GM18951 (cell line): ENCODE measurements at regions not wholly inside any gene's neighbourhood (a gene's known extent, or its start where the extent isn't known, plus 50 kb on each side); places are given as distances from the start of the nearest gene placed in this dataset.
"Not testable (repeated sequence)": the region's sequence is repeated elsewhere in the genome, so short reads cannot be mapped to it uniquely, and the experiment has no call there.

ENCODE experiments used
- POLR2A ChIP-seq: IDR thresholded peaks from 4 replicates; pipeline ENCODE4 v1.6.1; 2011; ENCODE audit warnings: mild to moderate bottlenecking; ENCODE audit not compliant: insufficient read length, insufficient read depth; ENCODE audit errors: extremely low read depth
- in situ Hi-C: fragments of 300-500 bp; cut with MboI; formaldehyde crosslinking; loops from one replicate; pipeline ENCODE4 v1.12.0; 2022; ENCODE audit warnings: low sequenced_read_pairs, mixed read lengths, inconsistent platforms; ENCODE audit not compliant: unreplicated experiment

- no peak for TF ChIP-seq POLR2A
- in situ Hi-C loops, result no loop called here
These were observed 91.9 kb upstream of the SIRPA start for GRCh38 chr20:1803061-1803931.

GRCh38 chr20:1802385-1803060, 92.7 kb upstream of the SIRPA start:
- in situ Hi-C loops, result no loop called here
- TF ChIP-seq POLR2A, result no peak

GRCh38 chr20:1801929-1802306, 93.3 kb upstream of the SIRPA start:
- in situ Hi-C loops, result no loop called here
- no peak for TF ChIP-seq POLR2A

- TF ChIP-seq POLR2A, result no peak
These were observed 93.8 kb upstream of the SIRPA start for GRCh38 chr20:1801225-1801928.

GRCh38 chr20:1800777-1801176, 94.4 kb upstream of the SIRPA start:
- in situ Hi-C loops, result no loop called here
- TF ChIP-seq POLR2A, result no peak

More at GRCh38 chr20:1801225-1801928, 93.8 kb upstream of the SIRPA start:
- in situ Hi-C loops, result no loop called here

- TF ChIP-seq POLR2A, result no peak
- in situ Hi-C loops, result no loop called here
These were observed 95.0 kb upstream of the SIRPA start for GRCh38 chr20:1800180-1800579.

GRCh38 chr20:1799746-1800145, 95.5 kb upstream of the SIRPA start:
- in situ Hi-C loops, result not testable (repeated sequence)

- no peak for TF ChIP-seq POLR2A
- in situ Hi-C loops, result no loop called here
These were observed 96.2 kb upstream of the SIRPA start for GRCh38 chr20:1798982-1799381.

- no peak for TF ChIP-seq POLR2A
- in situ Hi-C loops, result no loop called here
These were observed 101.4 kb upstream of the SIRPA start for GRCh38 chr20:1793821-1794220.

GRCh38 chr20:1792274-1792673, 102.9 kb upstream of the SIRPA start:
- TF ChIP-seq POLR2A, result no peak
- in situ Hi-C loops, result no loop called here

- in situ Hi-C loops, result no loop called here
- TF ChIP-seq POLR2A, result no peak
These were observed 104.8 kb upstream of the SIRPA start for GRCh38 chr20:1790386-1790785.

GRCh38 chr20:1788044-1788443, 107.2 kb upstream of the SIRPA start:
- in situ Hi-C loops, result no loop called here
- TF ChIP-seq POLR2A, result no peak

- no peak for TF ChIP-seq POLR2A
These were observed 108.7 kb upstream of the SIRPA start for GRCh38 chr20:1786486-1786885.

More at GRCh38 chr20:1786486-1786885, 108.7 kb upstream of the SIRPA start:
- in situ Hi-C loops, result no loop called here
